ENCODE measurements at regions not wholly inside any gene's neighbourhood (a gene's known extent, or its start where the extent isn't known, plus 50 kb on each side); places are given as distances from the start of the nearest gene placed in this dataset.

GRCh38 chr4:136198358-136198757, 1333.9 kb downstream of the PCDH18 start:
- DNase-seq, result no peak

GRCh38 chr4:136194962-136195361, 1337.3 kb downstream of the PCDH18 start:
- DNase-seq, result no peak

GRCh38 chr4:136186650-136187049, 1345.6 kb downstream of the PCDH18 start:
- DNase-seq, result no peak

- DNase-seq, result no peak
These were observed 1348.8 kb downstream of the PCDH18 start for GRCh38 chr4:136183513-136183912.

- DNase-seq, result no peak
These were observed 1375.3 kb downstream of the PCDH18 start for GRCh38 chr4:136156947-136157346.

- DNase-seq, result no peak
These were observed 1382.2 kb downstream of the PCDH18 start for GRCh38 chr4:136150046-136150445.

- DNase-seq, result no peak
These were observed 1395.7 kb downstream of the PCDH18 start for GRCh38 chr4:136136601-136137000.

- no peak for DNase-seq
These were observed 1408.0 kb downstream of the PCDH18 start for GRCh38 chr4:136124251-136124745.

GRCh38 chr4:136121426-136121825, 1410.9 kb downstream of the PCDH18 start:
- DNase-seq, result no peak

- DNase-seq, result no peak
These were observed 1418.4 kb downstream of the PCDH18 start for GRCh38 chr4:136113921-136114320.

GRCh38 chr4:136112116-136112515, 1420.2 kb downstream of the PCDH18 start:
- no peak for DNase-seq

- DNase-seq, result no peak
These were observed 1425.5 kb downstream of the PCDH18 start for GRCh38 chr4:136106753-136107152.

GRCh38 chr4:136103616-136104015, 1428.7 kb downstream of the PCDH18 start:
- no peak for DNase-seq

GRCh38 chr4:136097676-136098075, 1434.6 kb downstream of the PCDH18 start:
- DNase-seq, result no peak

GRCh38 chr4:136088211-136088867, 1444.0 kb downstream of the PCDH18 start:
- DNase-seq, result no peak

- no peak for DNase-seq
These were observed 1453.3 kb downstream of the PCDH18 start for GRCh38 chr4:136078976-136079375.

- DNase-seq, result no peak
These were observed 1475.5 kb downstream of the PCDH18 start for GRCh38 chr4:136056748-136057147.

GRCh38 chr4:136055360-136055759, 1476.9 kb downstream of the PCDH18 start:
- DNase-seq, result no peak

- no peak for DNase-seq
These were observed 1495.5 kb downstream of the PCDH18 start for GRCh38 chr4:136036744-136037143.

GRCh38 chr4:136032391-136032790, 1499.9 kb downstream of the PCDH18 start:
- DNase-seq, result no peak

- DNase-seq, result no peak
These were observed 1506.8 kb downstream of the PCDH18 start for GRCh38 chr4:136025540-136025939.

GRCh38 chr4:136017556-136017955, 1514.7 kb downstream of the PCDH18 start:
- no peak for DNase-seq

GRCh38 chr4:136012220-136012619, 1520.1 kb downstream of the PCDH18 start:
- DNase-seq, result no peak

- DNase-seq, result no peak
These were observed 1522.9 kb downstream of the PCDH18 start for GRCh38 chr4:136009258-136009832.

- no peak for DNase-seq
These were observed 1524.3 kb downstream of the PCDH18 start for GRCh38 chr4:136007991-136008390.

All from retina (tissue), 1 donor.